NCI-H2227 (cell line): ENCODE measurements at regions not wholly inside any gene's neighbourhood (a gene's known extent, or its start where the extent isn't known, plus 50 kb on each side); places are given as distances from the start of the nearest gene placed in this dataset.
"Not testable (repeated sequence)": the region's sequence is repeated elsewhere in the genome, so short reads cannot be mapped to it uniquely, and the experiment has no call there.

ENCODE experiments used
- DNase-seq: peaks from one replicate; lab custom pipeline; 2025; ENCODE audit not compliant: unreplicated experiment; lab: John Stamatoyannopoulos, UW

DNA sequence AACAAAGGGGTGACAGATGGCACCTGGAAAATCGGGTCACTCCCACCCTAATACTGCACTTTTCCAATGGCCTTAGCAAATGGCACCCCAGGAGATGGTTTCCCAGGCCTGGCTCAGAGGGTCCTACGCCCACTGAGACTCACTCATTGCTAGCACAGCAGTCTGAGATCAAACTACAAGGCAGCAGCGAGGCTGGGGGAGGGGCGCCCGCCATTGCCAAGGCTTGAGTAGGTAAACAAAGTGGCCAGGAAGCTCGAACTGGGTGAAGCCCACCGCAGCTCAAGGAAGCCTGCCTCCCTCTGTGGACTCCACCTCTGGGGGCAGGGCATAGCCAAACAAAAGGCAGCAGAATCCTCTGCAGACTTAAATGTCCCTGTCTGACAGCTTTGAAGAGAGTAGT, 467.2 kb downstream of the EPHA7 start:
- not testable (repeated sequence) for DNase-seq

DNA sequence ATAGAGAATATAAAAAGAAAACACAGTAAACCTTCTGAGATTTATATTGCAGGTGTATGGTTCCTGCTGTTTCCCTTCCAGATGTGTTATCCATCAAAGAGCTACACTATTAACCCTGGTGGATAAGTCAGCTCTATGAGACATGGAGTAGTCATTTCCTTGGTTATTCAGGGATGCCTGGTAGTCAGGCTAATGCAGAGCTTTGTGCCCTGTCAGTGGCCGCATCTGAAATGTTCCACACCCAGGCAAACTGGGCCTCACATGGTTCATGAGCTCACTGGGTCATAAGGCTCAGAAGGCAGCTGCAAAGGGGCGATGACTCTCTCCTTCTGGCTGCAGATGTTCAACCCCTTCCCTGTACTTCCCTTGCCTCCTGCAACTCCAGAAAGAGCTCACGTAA, 473.6 kb downstream of the EPHA7 start:
- DNase-seq, result no peak

DNA sequence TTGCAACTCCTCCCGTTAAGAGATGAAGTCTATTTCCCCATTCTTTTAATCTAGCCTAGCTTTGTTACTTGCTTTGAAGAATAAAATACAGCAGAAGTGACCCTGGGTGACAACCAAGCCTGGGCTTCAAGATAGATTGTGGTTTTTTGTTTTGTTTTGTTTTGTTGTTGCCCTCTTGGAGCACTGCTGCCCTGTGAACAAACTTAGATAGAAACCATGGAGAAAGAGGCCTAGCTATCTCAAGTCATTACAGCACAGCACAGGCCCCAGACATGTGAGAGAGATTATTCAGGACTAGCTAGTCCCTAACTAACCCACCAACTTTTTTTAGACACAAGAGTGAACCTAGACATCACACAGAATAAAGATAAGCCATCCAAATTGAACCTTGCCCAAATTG, 475.2 kb downstream of the EPHA7 start:
- no peak for DNase-seq

GRCh38 chr6:92942549-92942948, 476.8 kb downstream of the EPHA7 start:
- no peak for DNase-seq

DNA sequence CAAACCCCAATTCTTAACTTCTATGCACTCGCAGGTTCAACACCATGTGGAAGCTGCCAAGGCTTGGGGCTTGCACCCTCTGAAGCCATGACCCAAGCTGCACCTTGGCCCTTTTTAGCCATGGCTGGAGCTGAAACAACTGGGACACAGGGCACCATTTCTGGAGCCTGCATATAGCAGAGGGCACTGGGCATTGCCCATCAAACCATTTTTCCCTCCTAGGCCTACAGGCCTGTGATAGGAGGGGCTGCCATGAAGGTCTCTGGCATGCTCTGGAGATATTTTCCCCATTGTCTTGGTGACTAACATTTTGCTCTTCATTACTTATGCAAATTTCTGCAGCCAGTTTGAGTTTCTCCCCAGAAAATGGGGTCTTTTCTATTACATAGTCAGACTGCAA, 484.7 kb downstream of the EPHA7 start:
- DNase-seq, result no peak

DNA sequence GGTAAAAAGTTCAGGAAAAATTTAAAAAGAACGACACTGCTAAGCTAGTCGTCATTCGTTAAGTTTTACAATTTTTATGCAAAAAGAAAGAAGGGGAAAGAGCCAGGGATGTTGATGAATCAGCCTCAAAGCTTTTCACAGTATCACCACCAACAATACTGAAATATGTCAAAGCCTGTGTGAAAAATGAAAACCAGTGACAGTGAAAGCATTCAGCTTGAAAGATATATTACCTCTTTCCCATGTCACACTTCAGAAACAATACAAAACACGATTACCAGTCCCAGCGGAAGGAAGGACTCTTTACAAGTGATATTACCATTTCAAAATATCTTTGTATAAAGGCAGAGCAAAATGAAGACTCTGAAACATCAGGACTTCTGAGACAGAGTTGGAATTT, 489.2 kb downstream of the EPHA7 start:
- DNase-seq, result no peak

DNA sequence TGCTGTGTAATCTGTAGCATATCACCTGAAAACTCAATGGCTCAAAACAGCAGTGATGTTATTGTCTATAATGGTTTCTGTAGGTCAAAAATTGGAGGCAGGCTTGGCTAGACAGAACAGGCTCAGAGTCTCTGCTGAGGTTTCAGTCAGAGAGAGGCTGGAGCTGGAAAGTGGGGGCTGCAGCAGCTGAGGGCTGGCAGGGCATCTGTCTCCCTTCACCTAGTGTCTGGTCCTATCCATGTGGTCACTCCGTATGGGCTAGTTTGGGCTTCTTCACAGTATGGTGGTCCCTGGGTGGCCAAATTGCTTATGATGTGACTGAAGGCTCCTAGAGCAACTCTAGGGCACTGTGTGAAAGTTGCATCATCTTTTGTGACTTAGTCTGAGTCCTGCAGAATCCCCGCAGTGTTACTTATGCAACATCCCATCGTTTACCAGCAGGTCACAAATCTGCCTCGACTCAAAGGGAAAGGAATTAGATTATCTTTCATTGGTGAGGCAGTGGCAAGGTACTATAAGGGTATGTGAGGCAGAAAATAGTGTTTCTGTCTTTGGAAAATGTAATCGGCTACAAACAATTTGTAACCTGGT, 497.0 kb downstream of the EPHA7 start:
- no peak for DNase-seq

DNA sequence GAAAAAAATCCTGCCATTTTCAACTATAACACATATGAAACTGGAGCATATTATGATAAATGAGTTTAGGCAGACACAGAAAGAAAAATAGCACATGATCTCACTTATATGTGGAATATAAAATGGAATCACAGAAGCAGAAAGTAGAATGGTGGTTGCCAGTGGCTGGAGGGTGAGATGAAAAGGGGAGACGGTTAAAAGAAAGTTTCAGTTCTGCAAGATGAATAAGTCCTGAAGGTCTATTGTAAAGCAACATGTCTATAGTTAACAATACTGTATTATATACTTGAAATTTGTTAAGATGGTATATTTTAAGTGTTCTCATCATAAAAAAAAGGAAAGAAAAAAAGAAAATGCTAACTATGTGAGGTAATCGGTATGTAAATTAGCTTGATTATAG, 503.9 kb downstream of the EPHA7 start:
- no peak for DNase-seq

- no peak for DNase-seq
Measured at GRCh38 chr6:92911301-92911700, 508.1 kb downstream of the EPHA7 start.

DNA sequence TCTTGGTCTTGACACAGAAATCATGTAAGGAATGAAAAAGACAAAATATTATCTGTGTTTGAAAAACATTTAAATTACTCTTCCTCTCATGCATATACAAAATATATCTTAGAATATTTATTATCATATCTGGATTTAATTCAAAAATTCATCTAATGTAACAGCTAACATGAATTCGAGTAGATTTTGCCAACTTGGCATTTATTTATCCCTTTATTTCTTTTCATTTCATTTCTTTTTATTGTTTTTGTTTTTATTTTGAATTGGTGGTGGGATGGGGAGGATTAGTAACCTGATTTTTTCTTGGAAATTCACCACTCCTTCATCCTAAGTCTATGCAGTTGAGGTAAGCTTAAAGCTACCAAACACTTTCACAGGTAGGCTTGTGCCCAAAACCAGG, 508.7 kb downstream of the EPHA7 start:
- DNase-seq, result no peak

DNA sequence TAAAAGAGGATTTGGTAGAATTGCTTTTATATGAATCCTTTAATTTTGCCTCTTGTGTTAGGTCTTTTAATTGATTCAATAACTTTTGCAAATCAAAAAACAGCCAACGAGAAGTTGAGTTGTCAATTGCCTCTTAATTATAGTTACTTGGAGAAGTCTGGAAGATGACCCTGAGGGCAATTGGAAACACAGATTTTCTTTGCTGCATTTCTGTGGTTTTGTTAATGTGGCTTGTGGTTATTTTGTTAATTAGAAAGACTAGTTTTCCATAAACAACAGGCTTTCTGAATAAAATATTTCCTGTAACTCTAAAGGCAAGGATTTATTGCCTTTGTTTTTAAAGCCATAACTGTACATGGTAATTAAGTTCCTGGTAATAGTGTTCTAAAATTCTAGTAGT, 513.0 kb downstream of the EPHA7 start:
- no peak for DNase-seq

DNA sequence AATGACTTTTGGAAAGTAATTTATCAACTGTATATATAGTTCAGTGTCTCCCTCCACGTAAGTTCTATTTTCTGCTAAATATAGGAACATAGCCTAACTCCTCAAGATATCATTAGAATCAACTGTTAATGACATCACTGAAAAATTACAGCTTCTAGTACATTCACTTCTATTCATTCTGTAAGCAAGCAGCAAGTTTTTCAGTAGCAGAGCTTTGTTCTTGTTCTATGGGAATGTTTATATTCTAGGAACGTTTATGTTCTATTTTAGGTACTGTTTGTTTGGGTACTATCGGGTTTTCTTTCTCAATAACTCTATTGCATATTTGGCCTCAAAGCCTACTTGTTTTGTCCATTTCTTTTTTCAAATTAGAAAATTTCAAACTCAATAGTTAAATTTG, 525.6 kb downstream of the EPHA7 start:
- no peak for DNase-seq

DNA sequence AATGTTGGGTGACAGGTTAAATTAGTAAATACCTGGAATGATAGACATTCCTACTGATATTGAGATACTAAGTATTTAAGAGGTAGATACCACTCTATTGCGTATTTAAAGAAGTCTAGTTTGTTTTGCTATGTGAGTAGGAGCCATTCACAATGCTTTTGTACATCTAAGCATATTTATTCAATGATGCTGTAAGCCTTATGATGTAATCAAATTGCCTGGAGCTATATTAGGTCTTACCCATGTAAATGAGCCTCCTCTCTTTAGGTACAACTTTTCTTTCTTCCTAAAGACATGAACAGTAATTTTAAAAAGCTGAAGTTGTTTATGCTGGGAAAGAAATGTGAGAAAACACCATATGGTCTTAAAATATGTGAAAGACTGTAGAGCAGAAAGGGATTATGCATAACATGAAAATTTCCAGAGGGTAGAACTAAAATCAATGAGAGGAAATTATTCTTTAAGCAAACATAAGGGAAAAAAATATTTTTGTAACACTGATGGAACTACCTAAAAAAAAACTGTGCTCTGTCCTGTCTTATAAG, 526.7 kb downstream of the EPHA7 start:
- no peak for DNase-seq

- no peak for DNase-seq
Measured at GRCh38 chr6:92888316-92888715, 531.0 kb downstream of the EPHA7 start.

DNA sequence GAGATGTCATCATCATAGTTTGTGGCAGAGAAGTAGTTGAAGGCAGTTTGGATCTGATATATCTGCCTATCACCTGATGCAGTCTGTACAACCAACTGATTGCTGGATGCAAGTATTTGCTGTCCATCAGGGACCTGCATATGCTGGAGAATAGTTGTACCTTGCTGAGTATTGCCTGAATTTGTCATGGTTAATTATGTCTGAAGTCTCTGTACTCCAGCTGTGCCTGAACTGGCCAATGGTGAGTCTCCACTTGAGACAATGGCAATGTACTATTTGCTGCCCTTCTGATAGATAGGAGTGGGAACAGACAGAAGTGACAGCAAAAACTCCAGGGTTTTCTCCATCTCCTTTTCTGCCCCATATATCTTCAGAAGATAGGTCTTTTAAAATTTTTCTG, 531.5 kb downstream of the EPHA7 start:
- DNase-seq, result no peak

DNA sequence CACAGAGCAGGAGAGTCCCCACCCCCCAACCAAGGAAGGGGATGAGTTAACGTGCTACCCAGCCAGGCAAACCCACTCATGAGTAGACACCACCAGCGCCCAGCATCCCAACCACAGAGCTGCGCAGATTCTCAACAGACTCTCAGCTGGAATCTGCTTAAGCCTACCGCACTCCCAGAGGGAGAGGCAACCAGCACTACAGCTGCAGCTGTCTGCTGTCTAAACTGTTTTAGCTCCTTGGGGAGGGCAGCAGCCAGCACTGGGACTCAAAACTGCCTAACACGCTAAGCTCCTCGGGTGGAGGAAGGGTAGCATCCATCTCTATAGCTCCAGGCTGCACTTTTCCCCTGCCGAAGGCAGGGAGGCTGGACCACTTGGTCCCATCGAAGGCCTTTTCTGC, 539.8 kb downstream of the EPHA7 start:
- no peak for DNase-seq

- no peak for DNase-seq
Measured at GRCh38 chr6:92864966-92865555, 554.3 kb downstream of the EPHA7 start.

- DNase-seq, result no peak
Measured at GRCh38 chr6:92849636-92850035, 569.7 kb downstream of the EPHA7 start.

- no peak for DNase-seq
Measured at GRCh38 chr6:92848901-92849300, 570.5 kb downstream of the EPHA7 start.

DNA sequence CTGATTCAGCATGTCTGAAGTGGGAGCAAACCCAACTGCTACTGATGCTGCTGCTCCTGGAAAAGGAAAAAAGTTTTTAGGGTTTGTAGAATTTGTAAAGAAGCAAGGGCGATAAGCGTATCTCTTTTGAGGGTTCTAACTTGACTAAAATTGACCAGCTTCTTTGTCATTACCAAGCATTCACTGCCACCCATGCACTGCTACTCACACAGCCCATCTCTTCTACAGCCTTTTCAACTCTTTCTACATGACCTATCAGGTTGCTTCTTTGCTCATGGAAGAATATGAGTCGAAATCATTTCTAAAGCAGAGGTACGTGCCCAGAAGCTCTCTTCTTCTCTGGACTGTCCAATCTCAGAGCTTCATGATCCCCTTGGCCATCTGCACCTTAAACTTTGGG, 570.9 kb downstream of the EPHA7 start:
- DNase-seq, result no peak

DNA sequence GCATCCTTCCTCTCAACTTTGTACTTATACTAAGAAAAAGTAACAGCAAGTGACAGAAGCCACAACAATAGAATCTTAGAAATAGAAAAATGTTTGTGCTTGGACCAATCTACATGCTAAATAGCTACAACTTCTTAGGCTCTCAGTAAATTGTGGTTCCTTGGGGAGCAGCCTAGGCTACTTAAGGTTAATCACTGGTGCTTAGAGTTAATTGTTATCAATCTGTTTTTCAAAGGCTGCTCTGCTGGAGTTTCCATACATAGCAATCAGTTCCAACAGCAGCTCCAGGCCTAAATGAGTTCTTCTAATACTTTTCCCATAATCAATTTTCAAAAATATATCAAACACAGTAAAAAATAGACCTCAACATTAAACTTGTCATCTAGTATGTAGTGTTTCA, 571.4 kb downstream of the EPHA7 start:
- DNase-seq, result no peak

- no peak for DNase-seq
Measured at GRCh38 chr6:92840246-92840930, 579.0 kb downstream of the EPHA7 start.

- no peak for DNase-seq
Measured at GRCh38 chr6:92828788-92829187, 590.6 kb downstream of the EPHA7 start.
